Heart left ventricle (tissue), 16 donors: ENCODE measurements at regions not wholly inside any gene's neighbourhood (a gene's known extent, or its start where the extent isn't known, plus 50 kb on each side); places are given as distances from the start of the nearest gene placed in this dataset.

Source experiments
- ATAC-seq, 4 donors: fragments of 200-7000 bp; cut with Tn5 transposase; one replicate each; pipeline ENCODE4 v1.9.1; 2020 to 2022; ENCODE audit warnings: moderate library complexity in 4 of 4, mild to moderate bottlenecking in 3 of 4, moderate number of reproducible peaks in 1 of 4
- DNase-seq, 5 donors: peaks; one replicate each; pipeline ENCODE4 v3.0.0-alpha.2; 2020
- H3K27ac ChIP-seq, 12 donors: fragments of 200-600 bp; sonication (generic) in 4 of 12; one replicate each; pipeline versions ENCODE4 v1.5.0 to v1.8.0; 2016 to 2022; ENCODE audit warnings: mild to moderate bottlenecking in 2 of 12
- H3K27me3 ChIP-seq, 9 donors: fragments of 200-600 bp; sonication (generic) in 2 of 9; one replicate each; pipeline versions ENCODE4 v1.5.1 to v1.8.0; 2016 to 2022; ENCODE audit warnings: mild to moderate bottlenecking in 3 of 9
- H3K36me3 ChIP-seq, 9 donors: fragments of 200-600 bp; sonication (generic) in 2 of 9; one replicate each; pipeline versions ENCODE4 v1.5.0 to v1.8.0; 2018 to 2022; ENCODE audit warnings: mild to moderate bottlenecking in 2 of 9
- H3K4me1 ChIP-seq, 12 donors: fragments of 200-600 bp; sonication (generic) in 4 of 12; one replicate each; pipeline versions ENCODE4 v1.5.0 to v1.8.0; 2016 to 2022; ENCODE audit warnings: mild to moderate bottlenecking in 3 of 12
- H3K4me3 ChIP-seq, 12 donors: fragments of 200-600 bp; sonication (generic) in 4 of 12; one replicate each; pipeline versions ENCODE4 v1.5.0 to v1.8.0; 2017 to 2022; ENCODE audit warnings: mild to moderate bottlenecking in 9 of 12, moderate library complexity in 4 of 12
- H3K9me3 ChIP-seq, 12 donors: fragments of 200-600 bp; sonication (generic) in 4 of 12; one replicate each; pipeline versions ENCODE4 v1.5.0 to v1.8.0; 2016 to 2022; ENCODE audit warnings: mild to moderate bottlenecking in 1 of 12
- POLR2A ChIP-seq, 2 donors: fragments of 450-650 bp; IDR thresholded peaks; one replicate each; pipeline ENCODE4 v1.6.1; 2017; ENCODE audit warnings: antibody characterized with exemption in 2 of 2, mild to moderate bottlenecking in 2 of 2, moderate library complexity in 2 of 2
- WGBS, 4 donors: extraction: QIAGEN DNeasy Blood & Tissue Kit in 2 of 4; methylation state at CpG; one replicate each; pipeline versions ENCODE4 v1.1.5 to v1.1.7; 2013 to 2018; 5-methylcytosine and 5-hydroxymethylcytosine counted together
- intact Hi-C, 10 donors: fragments of 100-400 bp; cut with DNase I; formaldehyde crosslinking; loops; one replicate each; pipeline versions ENCODE4 v1.11.1 to v1.14.2; 2022
- TF ChIP-seq, protein P1 (sequence below), 12 donors: fragments of 200-600 bp; sonication (generic) in 4 of 12; IDR thresholded peaks; one replicate each; pipeline versions ENCODE4 v1.5.0 to v1.8.0; 2018 to 2022; ENCODE audit warnings: antibody characterized with exemption in 12 of 12, mild to moderate bottlenecking in 5 of 12
- donor health status: ischemic (EF 13 %, LVEDD 7.1; RV severe dilation, severe dysfunction).
- donor health status: healthy with polysubstance abuse.
- donor health status: DM: no; HTN: yes; CAD: no.
- donor health status: DM: no; HTN: no; CAD: no.
- donor health status: ischemic (EF 25% LVEDD 6.9; RV normal size, moderate dysfunction).
- donor health status: ischemic (EF 25% LVEDD 5.7; RV mildly dilated, moderate dysfunction).
- donor health status: healthy.
- donor health status: DM: yes; HTN: yes; CAD: no.
- donor health status: ischemic (EF 35%, LVEDD 5.7; RV mildly dilated, moderate dysfunction).
- donor health status: nonischemic (EF 11% LVEDD 7.7; RV severe dilation, severe dysfunction).
- donor health status: DM: yes; HTN: yes; CAD: no.
- donor health status: PGD.
- donor health status: ischemic (EF 29% LVEDD 5.4; RV normal size, mild dysfunction).
- donor health status: nonischemic (EF 23%, LVEDD 6.1; RV moderate dilation, normal function).

DNA sequence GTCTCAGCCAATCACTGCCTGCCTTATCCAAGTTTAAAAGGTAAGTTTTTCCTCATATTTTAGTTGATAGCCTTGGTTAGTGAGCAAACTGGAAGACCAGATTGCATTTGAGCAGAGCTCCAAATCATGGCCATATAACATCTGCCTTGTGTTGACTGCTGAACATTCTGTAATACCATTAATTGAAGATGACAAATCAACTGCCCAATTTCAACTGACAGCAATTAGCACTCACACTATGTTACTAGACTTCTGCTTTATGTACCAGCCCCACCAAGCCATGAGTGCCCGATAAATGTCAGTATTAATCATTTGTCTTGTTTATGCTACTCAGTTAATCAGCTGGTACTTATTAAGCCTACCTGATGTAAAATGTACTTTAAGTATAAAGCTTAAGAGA, 83.1 kb downstream of the CGGBP1 start:
- TF ChIP-seq, protein P1, sequence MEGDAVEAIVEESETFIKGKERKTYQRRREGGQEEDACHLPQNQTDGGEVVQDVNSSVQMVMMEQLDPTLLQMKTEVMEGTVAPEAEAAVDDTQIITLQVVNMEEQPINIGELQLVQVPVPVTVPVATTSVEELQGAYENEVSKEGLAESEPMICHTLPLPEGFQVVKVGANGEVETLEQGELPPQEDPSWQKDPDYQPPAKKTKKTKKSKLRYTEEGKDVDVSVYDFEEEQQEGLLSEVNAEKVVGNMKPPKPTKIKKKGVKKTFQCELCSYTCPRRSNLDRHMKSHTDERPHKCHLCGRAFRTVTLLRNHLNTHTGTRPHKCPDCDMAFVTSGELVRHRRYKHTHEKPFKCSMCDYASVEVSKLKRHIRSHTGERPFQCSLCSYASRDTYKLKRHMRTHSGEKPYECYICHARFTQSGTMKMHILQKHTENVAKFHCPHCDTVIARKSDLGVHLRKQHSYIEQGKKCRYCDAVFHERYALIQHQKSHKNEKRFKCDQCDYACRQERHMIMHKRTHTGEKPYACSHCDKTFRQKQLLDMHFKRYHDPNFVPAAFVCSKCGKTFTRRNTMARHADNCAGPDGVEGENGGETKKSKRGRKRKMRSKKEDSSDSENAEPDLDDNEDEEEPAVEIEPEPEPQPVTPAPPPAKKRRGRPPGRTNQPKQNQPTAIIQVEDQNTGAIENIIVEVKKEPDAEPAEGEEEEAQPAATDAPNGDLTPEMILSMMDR (IDR thresholded peaks at IDR 0.05): no peak
- no peak for TF ChIP-seq POLR2A (IDR thresholded peaks at IDR 0.05)
- Histone ChIP-seq H3K9me3 (peaks cover 0 to 11% (median 2%) of the 10 kb centered on the region in 12 donors), H3K4me1 (no peaks in the 10 kb centered on the region), H3K27ac (no peak overlapping the region), H3K36me3 (no peaks in the 10 kb centered on the region), H3K4me3 (no peak overlapping the region), H3K27me3 (no peaks in the 10 kb centered on the region)
- no peak for ATAC-seq
- 74 to 87% (median 86%) methylated on average over 1 of the region's 1 CpG for WGBS, 4 donors
- DNase-seq: no peak
- intact Hi-C loops: no loop called here

DNA sequence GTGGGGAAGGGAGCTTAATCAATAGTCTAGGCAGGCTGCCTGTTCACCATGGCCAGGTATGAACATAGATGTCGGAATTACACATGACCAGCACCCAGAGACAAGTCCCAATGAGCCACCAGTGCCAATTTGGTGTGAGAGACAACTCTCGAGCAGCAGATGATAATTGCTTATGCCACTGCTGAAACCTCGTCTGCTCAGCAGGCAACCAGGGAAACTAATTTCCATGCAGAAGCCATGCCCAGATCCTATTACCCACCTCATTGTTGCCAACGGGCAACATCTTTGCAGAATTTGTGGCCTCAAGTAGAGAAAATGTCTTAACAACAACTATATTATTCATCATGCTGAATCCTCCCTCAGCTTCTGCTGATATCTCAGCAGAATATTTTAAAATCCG, 84.9 kb downstream of the CGGBP1 start:
- H3K4me3 ChIP-seq: no peak overlapping the region
- H3K36me3 ChIP-seq: no peaks in the 10 kb centered on the region
- H3K27me3 ChIP-seq: no peaks in the 10 kb centered on the region
- no peak overlapping the region for H3K27ac ChIP-seq
- no peak for ATAC-seq
- 72 to 76% (median 73%) methylated on average over 5 of the region's 5 CpGs for WGBS, 4 donors
- no peaks in the 10 kb centered on the region for H3K4me1 ChIP-seq
- no peaks in the 10 kb centered on the region for H3K9me3 ChIP-seq
- DNase-seq: no peak
- intact Hi-C loops: no loop called here
- TF ChIP-seq POLR2A (IDR thresholded peaks at IDR 0.05): no peak
- TF ChIP-seq, protein P1 (IDR thresholded peaks at IDR 0.05): no peak

DNA sequence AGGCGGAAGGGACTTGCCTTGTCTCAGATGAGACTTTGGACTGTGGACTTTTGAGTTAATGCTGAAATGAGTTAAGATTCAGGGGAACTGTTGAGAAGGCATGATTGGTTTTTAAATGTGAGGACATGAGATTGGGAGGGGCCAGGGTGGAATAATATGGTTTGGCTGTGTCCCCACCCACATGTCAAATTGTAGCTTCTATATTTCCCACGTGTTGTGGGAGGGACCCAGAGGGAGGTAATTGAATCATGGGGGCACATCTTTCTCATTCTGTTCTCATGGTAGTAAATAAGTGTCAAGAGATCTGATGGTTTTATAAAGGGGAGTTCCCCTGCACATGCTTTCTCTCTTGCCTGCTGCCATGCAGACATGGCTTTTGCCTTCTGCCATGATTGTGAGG, 89.2 kb downstream of the CGGBP1 start:
- WGBS, 4 donors: 67 to 80% (median 74%) methylated on average over 2 of the region's 2 CpGs
- DNase-seq (no peak), ATAC-seq (no peak)
- TF ChIP-seq, protein P1 (IDR thresholded peaks at IDR 0.05): no peak
- no peak for TF ChIP-seq POLR2A (IDR thresholded peaks at IDR 0.05)
- no peaks in the 10 kb centered on the region for H3K27me3 ChIP-seq
- intact Hi-C loops: no loop called here
- no peak overlapping the region for H3K4me3 ChIP-seq
- H3K36me3 ChIP-seq: no peaks in the 10 kb centered on the region
- no peaks in the 10 kb centered on the region for H3K9me3 ChIP-seq
- no peaks in the 10 kb centered on the region for H3K4me1 ChIP-seq
- H3K27ac ChIP-seq: no peak overlapping the region

DNA sequence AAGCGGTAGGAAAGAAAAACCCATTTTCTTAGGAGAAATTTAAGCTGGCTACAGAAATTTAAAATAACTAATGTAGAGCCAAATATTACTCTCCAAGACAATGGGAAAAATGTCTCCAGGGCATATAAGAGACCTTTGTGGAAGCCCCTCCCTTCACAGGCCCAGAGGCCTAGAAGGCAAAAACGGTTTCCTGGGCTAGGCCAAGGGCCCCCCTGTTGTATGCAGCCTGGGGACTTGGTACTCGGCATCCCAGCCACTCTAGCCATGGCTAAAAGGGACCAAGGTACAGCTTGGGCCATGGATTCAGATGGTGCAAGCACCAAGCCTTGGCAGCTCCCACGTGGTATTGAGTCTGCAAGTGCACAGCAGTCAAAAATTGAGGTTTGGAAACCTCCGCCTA, 90.1 kb downstream of the CGGBP1 start:
- Histone ChIP-seq H3K36me3 (no peaks in the 10 kb centered on the region), H3K4me3 (no peak overlapping the region), H3K27me3 (no peaks in the 10 kb centered on the region), H3K9me3 (no peaks in the 10 kb centered on the region), H3K27ac (no peak overlapping the region), H3K4me1 (no peaks in the 10 kb centered on the region)
- no peak for DNase-seq
- intact Hi-C loops: no loop called here
- 73 to 79% (median 76%) methylated on average over 4 to 5 of the region's 5 CpGs for WGBS, 4 donors
- ATAC-seq: no peak
- no peak for TF ChIP-seq POLR2A (IDR thresholded peaks at IDR 0.05)
- TF ChIP-seq, protein P1 (IDR thresholded peaks at IDR 0.05): no peak
